ENCODE measurements at regions not wholly inside any gene's neighbourhood (a gene's known extent, or its start where the extent isn't known, plus 50 kb on each side); places are given as distances from the start of the nearest gene placed in this dataset.

DNA sequence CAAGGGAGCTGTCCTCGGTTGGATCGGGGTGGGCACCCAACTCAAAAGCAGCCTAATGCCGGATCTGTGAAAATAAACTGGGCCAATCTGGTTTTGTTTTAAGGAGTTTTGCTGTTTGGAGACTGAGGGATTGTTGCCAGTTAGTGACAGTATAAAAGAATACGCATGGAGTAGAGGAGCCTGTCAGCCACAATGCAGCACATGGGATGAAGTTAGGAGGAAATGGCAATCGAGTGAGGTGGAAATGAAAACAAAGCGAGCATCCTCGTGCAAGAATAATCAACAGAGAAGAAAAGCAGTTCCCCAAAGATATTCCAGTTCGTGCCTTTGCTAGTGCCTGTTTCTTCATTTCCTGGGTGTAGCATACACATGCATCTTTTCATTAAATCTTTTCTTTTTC, 108.4 kb upstream of the RORA start:
- Histone ChIP-seq H3K4me3 (ENCODE audit: insufficient read depth, low read depth, low read length) (no peak overlapping the region), H4K20me1 (ENCODE audit: insufficient read depth, low read length) (no peaks in the 10 kb centered on the region), H4K5ac (ENCODE audit: low read depth, low read length) (no peak overlapping the region), H2AK5ac (ENCODE audit: low read depth, low read length) (no peak overlapping the region), H2BK15ac (ENCODE audit: low read depth, low read length) (no peak overlapping the region), H3K79me1 (ENCODE audit: low read depth in 1 of 2, low read length in 2 of 2) (no peaks in the 10 kb centered on the region), H2BK5ac (ENCODE audit: low read depth, low read length, poor library complexity, severe bottlenecking) (no peak overlapping the region), H3K14ac (replicated peaks; ENCODE audit: low read depth, low read length) (no peak overlapping the region), H3K27ac (ENCODE audit: insufficient read depth, low read length) (no peak overlapping the region), H2BK20ac (ENCODE audit: low read depth, low read length) (no peak overlapping the region), H3K4ac (ENCODE audit: low read depth, low read length) (no peak overlapping the region), H4K8ac (ENCODE audit: low read depth in 2 of 2, low read length in 2 of 2) (no peak overlapping the region), H3K27me3 (ENCODE audit: control insufficient read depth, insufficient read depth, low read length) (no peaks in the 10 kb centered on the region), H3K23ac (ENCODE audit: low read depth, low read length) (no peak overlapping the region), H3K9me3 (ENCODE audit: control insufficient read depth, insufficient read depth, low read length) (no peaks in the 10 kb centered on the region), H3K4me2 (ENCODE audit: low read depth, low read length) (no peak overlapping the region), H3K18ac (ENCODE audit: low read depth, low read length) (no peak overlapping the region), H3K9me1 (ENCODE audit: insufficient read depth, low read length) (no peaks in the 10 kb centered on the region), H2BK120ac (ENCODE audit: low read depth, low read length) (no peak overlapping the region), H3K36me3 (ENCODE audit: control insufficient read depth, insufficient read depth, low read length) (no peaks in the 10 kb centered on the region), H3K9ac (ENCODE audit: low read depth, low read length) (no peak overlapping the region), H4K91ac (ENCODE audit: insufficient read depth, low read depth, low read length) (no peak overlapping the region), H3K56ac (ENCODE audit: extremely low read depth, insufficient read depth, low read length) (no peak overlapping the region), H2AFZ (replicated peaks; ENCODE audit: low read length, poor library complexity) (no peak overlapping the region), H2AK9ac (replicated peaks; ENCODE audit: low read depth, low read length, poor library complexity) (no peak overlapping the region), H3K4me1 (ENCODE audit: control insufficient read depth, insufficient read depth, low read length) (no peaks in the 10 kb centered on the region)
- in situ Hi-C loops (cut with MboI; ENCODE audit: low sequenced_read_pairs) (no loop called here), intact Hi-C loops (cut with micrococcal nuclease) (no loop called here), dilution Hi-C loops (cut with HindIII; ENCODE audit: low sequenced_read_pairs, unreplicated experiment) (no loop called here)
- BruUV-seq (replicated peaks), result no TSS peak
- ATAC-seq (ENCODE audit: low read depth) (no peak), DNase-seq (no peak)
- 60% methylated on average over 5 of the region's 8 CpGs; no CpG with 5 or more reads in 1 of the 2 experiments for WGBS, 2 experiments (ENCODE audit: extremely low coverage in 2 of 2, insufficient read length in 1 of 2)
- POLR2A ChIA-PET (ENCODE audit: unreplicated experiment), result no interaction called here
- TF ChIP-seq MAFK (IDR thresholded peaks at IDR 0.05; ENCODE audit: low read depth, low read length), result no peak
- no peak for TF ChIP-seq CHD1 (IDR thresholded peaks at IDR 0.05; ENCODE audit: low read depth, low read length)
- TF ChIP-seq, protein P1, sequence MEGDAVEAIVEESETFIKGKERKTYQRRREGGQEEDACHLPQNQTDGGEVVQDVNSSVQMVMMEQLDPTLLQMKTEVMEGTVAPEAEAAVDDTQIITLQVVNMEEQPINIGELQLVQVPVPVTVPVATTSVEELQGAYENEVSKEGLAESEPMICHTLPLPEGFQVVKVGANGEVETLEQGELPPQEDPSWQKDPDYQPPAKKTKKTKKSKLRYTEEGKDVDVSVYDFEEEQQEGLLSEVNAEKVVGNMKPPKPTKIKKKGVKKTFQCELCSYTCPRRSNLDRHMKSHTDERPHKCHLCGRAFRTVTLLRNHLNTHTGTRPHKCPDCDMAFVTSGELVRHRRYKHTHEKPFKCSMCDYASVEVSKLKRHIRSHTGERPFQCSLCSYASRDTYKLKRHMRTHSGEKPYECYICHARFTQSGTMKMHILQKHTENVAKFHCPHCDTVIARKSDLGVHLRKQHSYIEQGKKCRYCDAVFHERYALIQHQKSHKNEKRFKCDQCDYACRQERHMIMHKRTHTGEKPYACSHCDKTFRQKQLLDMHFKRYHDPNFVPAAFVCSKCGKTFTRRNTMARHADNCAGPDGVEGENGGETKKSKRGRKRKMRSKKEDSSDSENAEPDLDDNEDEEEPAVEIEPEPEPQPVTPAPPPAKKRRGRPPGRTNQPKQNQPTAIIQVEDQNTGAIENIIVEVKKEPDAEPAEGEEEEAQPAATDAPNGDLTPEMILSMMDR (conservative IDR thresholded peaks at IDR 0.05; ENCODE audit: low read depth, low read length), result no peak
- TF ChIP-seq BHLHE40 (IDR thresholded peaks at IDR 0.05; ENCODE audit: low read depth, low read length), result no peak
- TF ChIP-seq, protein P2, sequence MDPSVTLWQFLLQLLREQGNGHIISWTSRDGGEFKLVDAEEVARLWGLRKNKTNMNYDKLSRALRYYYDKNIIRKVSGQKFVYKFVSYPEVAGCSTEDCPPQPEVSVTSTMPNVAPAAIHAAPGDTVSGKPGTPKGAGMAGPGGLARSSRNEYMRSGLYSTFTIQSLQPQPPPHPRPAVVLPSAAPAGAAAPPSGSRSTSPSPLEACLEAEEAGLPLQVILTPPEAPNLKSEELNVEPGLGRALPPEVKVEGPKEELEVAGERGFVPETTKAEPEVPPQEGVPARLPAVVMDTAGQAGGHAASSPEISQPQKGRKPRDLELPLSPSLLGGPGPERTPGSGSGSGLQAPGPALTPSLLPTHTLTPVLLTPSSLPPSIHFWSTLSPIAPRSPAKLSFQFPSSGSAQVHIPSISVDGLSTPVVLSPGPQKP (IDR thresholded peaks at IDR 0.05; ENCODE audit: borderline replicate concordance, low read depth, low read length), result no peak
- TF ChIP-seq RAD21 (IDR thresholded peaks at IDR 0.05; ENCODE audit: low read length), result no peak
- TF ChIP-seq, protein P3, sequence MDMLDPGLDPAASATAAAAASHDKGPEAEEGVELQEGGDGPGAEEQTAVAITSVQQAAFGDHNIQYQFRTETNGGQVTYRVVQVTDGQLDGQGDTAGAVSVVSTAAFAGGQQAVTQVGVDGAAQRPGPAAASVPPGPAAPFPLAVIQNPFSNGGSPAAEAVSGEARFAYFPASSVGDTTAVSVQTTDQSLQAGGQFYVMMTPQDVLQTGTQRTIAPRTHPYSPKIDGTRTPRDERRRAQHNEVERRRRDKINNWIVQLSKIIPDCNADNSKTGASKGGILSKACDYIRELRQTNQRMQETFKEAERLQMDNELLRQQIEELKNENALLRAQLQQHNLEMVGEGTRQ (IDR thresholded peaks at IDR 0.05; ENCODE audit: low read depth, low read length), result no peak
- TF ChIP-seq CEBPB (IDR thresholded peaks at IDR 0.05; ENCODE audit: low read depth, low read length), result no peak
- no peak for TF ChIP-seq MAZ (IDR thresholded peaks at IDR 0.05; ENCODE audit: borderline replicate concordance, low read depth, low read length)
- no peak for TF ChIP-seq FOS (IDR thresholded peaks at IDR 0.05; ENCODE audit: low read depth, low read length)
- no peak for TF ChIP-seq RFX5 (IDR thresholded peaks at IDR 0.05; ENCODE audit: low read depth, low read length)
- TF ChIP-seq NFE2L2 (IDR thresholded peaks at IDR 0.05; ENCODE audit: low read depth, low read length), result no peak
- TF ChIP-seq POLR2A (IDR thresholded peaks at IDR 0.05; ENCODE audit: low read depth, low read length), result no peak
- no peak for TF ChIP-seq RCOR1 (IDR thresholded peaks at IDR 0.05; ENCODE audit: insufficient replicate concordance, low read length)
- no peak for TF ChIP-seq SMC3 (IDR thresholded peaks at IDR 0.05; ENCODE audit: low read depth, low read length)
- no peak for TF ChIP-seq MXI1 (IDR thresholded peaks at IDR 0.05; ENCODE audit: borderline replicate concordance, low read depth, low read length)
- CTCF ChIA-PET, result no interaction called here
